OCI-LY3 (cell line): ENCODE measurements at regions not wholly inside any gene's neighbourhood (a gene's known extent, or its start where the extent isn't known, plus 50 kb on each side); places are given as distances from the start of the nearest gene placed in this dataset.

ENCODE experiments used
- EZH2phosphoT487 ChIP-seq: fragments of 200-600 bp; shearing (Covaris generic); IDR thresholded peaks from 2 replicates; pipeline ENCODE4 v1.6.1; 2018; ENCODE audit warnings: antibody characterized with exemption, mixed run types, low read depth
- TF ChIP-seq, protein P1 (sequence below): fragments of 200-600, 300-600 bp; sonication (generic); IDR thresholded peaks from 2 replicates; pipeline ENCODE4 v1.5.1; 2014; ENCODE audit warnings: antibody characterized with exemption, low read length, low read depth

DNA sequence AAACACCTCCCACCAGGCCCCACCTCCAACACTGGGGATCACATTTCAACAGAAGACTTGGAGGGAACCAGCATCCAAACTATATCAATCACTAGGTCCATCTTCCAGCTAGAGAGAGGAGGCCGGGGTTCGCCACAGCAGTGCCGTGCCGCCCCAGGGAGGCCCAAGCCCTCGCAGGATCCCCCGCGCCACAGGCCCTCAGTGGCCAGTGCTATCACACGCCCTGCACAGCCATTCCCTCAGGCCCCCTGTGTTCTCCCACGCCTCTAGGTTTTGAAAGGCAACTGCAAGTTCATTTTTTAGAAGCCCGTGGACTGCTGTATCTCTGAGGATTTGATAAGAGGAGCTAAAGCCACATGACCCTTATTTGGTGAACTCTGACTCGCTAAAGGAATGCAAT lies 136.4 kb downstream of the OAT start:
- TF ChIP-seq, protein P1, sequence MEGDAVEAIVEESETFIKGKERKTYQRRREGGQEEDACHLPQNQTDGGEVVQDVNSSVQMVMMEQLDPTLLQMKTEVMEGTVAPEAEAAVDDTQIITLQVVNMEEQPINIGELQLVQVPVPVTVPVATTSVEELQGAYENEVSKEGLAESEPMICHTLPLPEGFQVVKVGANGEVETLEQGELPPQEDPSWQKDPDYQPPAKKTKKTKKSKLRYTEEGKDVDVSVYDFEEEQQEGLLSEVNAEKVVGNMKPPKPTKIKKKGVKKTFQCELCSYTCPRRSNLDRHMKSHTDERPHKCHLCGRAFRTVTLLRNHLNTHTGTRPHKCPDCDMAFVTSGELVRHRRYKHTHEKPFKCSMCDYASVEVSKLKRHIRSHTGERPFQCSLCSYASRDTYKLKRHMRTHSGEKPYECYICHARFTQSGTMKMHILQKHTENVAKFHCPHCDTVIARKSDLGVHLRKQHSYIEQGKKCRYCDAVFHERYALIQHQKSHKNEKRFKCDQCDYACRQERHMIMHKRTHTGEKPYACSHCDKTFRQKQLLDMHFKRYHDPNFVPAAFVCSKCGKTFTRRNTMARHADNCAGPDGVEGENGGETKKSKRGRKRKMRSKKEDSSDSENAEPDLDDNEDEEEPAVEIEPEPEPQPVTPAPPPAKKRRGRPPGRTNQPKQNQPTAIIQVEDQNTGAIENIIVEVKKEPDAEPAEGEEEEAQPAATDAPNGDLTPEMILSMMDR, result no peak
- no peak for TF ChIP-seq EZH2phosphoT487
